Ovary (tissue), 7 donors: ENCODE measurements at regions not wholly inside any gene's neighbourhood (a gene's known extent, or its start where the extent isn't known, plus 50 kb on each side); places are given as distances from the start of the nearest gene placed in this dataset.
"Not testable (repeated sequence)": the region's sequence is repeated elsewhere in the genome, so short reads cannot be mapped to it uniquely, and the experiment has no call there.

Experiments used
- DNase-seq, 5 donors: peaks; one replicate each; pipeline ENCODE4 v3.0.0-alpha.2; 2019 to 2020
- H3K27ac ChIP-seq, 2 donors: fragments of 200-600 bp; one replicate each; pipeline versions ENCODE4 v1.5.1 to v1.8.0; 2019 to 2022
- H3K27me3 ChIP-seq: fragments of 200-600 bp; one replicate; pipeline ENCODE4 v1.8.0; 2022
- H3K36me3 ChIP-seq: fragments of 200-600 bp; sonication (generic); one replicate; pipeline ENCODE4 v1.5.1; 2019
- H3K4me1 ChIP-seq: one replicate; pipeline ENCODE4 v1.8.1; 2013; ENCODE audit warnings: mild to moderate bottlenecking, moderate library complexity; ENCODE audit not compliant: insufficient read depth
- H3K4me3 ChIP-seq: fragments of 200-600 bp; sonication (generic); one replicate; pipeline ENCODE4 v1.5.1; 2017
- H3K9me3 ChIP-seq, 2 donors: fragments of 200-600 bp in 1 of 2; sonication (generic) in 1 of 2; one replicate each; pipeline versions ENCODE4 v1.5.1 to v1.8.1; 2013 to 2019; ENCODE audit warnings: mild to moderate bottlenecking in 1 of 2, moderate library complexity in 1 of 2
- EP300 ChIP-seq: sonication (generic); formaldehyde crosslinking; IDR thresholded peaks from one replicate; pipeline ENCODE4 v1.6.1; 2017; ENCODE audit warnings: antibody characterized with exemption
- POLR2A ChIP-seq: fragments of 450-650 bp; IDR thresholded peaks from one replicate; pipeline ENCODE4 v1.6.1; 2017; ENCODE audit warnings: antibody characterized with exemption, mild to moderate bottlenecking, moderate library complexity
- WGBS, 3 donors: extraction: QIAGEN DNeasy Blood & Tissue Kit in 1 of 3; methylation state at CpG; one replicate each; pipeline versions ENCODE4 v1.1.5 to v1.1.7; 2013 to 2017; 5-methylcytosine and 5-hydroxymethylcytosine counted together
- intact Hi-C, 4 donors: fragments of 100-400 bp; cut with DNase I; formaldehyde crosslinking; loops; one replicate each; pipeline versions ENCODE4 v1.11.0 to v1.15.1; 2022 to 2023
- TF ChIP-seq, protein P1 (sequence below), 3 donors: fragments of 450-650 bp in 2 of 3; fragments of 200-600 bp in 1 of 3; IDR thresholded peaks; one replicate each; pipeline versions ENCODE4 v1.5.1 to v1.8.0; 2016 to 2022; ENCODE audit warnings: antibody characterized with exemption in 3 of 3, mild to moderate bottlenecking in 1 of 3
- donor health status: DM: no; HTN: no; CAD: no; lungs with moderate emphysema.
- donor health status: DM: no; HTN: no; CAD: no.
- donor health status: Bipolar disorder and iron deficiency.
- donor health status: DM: no; HTN: no; CAD: no.
- donor health status: DM: yes; HTN: yes; CAD: no.

DNA sequence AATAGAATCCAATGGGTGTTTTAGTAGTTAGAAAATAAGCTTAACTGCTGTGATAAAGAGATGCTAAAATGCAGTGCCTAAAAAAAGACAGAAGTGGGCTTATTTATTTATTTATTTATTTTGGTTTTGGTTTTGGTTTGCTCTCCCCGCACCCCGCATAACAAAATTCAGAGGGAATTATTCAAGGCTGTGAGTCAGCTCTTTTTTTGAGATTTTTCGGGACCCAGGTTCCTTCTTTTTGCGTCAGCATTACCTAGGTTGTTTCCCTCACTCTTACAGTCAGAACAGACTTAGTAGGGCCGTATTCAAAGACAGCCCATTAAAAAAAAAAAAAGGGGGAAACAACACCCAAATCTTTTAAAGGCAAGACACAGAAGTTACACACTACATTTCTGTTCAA is 1495.5 kb upstream of the ADGRL3 start:
- Histone ChIP-seq H3K4me3 (no peak overlapping the region), H3K27ac (no peak overlapping the region), H3K27me3 (no peaks in the 10 kb centered on the region), H3K9me3 (no peaks in the 10 kb centered on the region), H3K36me3 (no peaks in the 10 kb centered on the region), H3K4me1 (no peaks in the 10 kb centered on the region)
- TF ChIP-seq, protein P1, sequence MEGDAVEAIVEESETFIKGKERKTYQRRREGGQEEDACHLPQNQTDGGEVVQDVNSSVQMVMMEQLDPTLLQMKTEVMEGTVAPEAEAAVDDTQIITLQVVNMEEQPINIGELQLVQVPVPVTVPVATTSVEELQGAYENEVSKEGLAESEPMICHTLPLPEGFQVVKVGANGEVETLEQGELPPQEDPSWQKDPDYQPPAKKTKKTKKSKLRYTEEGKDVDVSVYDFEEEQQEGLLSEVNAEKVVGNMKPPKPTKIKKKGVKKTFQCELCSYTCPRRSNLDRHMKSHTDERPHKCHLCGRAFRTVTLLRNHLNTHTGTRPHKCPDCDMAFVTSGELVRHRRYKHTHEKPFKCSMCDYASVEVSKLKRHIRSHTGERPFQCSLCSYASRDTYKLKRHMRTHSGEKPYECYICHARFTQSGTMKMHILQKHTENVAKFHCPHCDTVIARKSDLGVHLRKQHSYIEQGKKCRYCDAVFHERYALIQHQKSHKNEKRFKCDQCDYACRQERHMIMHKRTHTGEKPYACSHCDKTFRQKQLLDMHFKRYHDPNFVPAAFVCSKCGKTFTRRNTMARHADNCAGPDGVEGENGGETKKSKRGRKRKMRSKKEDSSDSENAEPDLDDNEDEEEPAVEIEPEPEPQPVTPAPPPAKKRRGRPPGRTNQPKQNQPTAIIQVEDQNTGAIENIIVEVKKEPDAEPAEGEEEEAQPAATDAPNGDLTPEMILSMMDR (IDR thresholded peaks at IDR 0.05): no peak
- TF ChIP-seq POLR2A (no peak), EP300 (no peak)
- 79 to 84% (median 81%) methylated on average over 5 of the region's 5 CpGs for WGBS, 3 donors
- DNase-seq: no peak
- intact Hi-C loops: no loop called here

DNA sequence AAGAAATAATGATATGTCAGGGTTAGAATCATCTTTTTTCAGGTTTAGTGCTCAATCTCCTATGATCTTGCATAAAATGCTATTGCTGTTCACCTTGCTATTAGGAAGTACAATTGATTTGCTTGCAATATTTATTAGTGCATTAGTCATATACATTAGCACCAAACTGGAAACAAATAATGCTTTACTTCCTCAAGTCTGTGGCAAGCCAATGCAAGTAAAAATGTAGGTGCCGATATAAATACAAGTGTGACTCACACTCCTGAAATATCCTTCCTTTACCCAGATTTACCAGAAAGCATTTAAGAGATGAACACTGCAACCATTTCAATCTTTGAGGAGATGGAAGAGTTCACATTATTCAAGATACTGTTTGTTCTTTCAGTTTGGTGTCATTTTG is 1487.7 kb upstream of the ADGRL3 start:
- intact Hi-C loops: no loop called here
- H3K9me3 ChIP-seq: no peaks in the 10 kb centered on the region
- H3K27me3 ChIP-seq: no peaks in the 10 kb centered on the region
- no peaks in the 10 kb centered on the region for H3K36me3 ChIP-seq
- H3K4me3 ChIP-seq: no peak overlapping the region
- 88 to 95% (median 89%) methylated on average over 1 of the region's 1 CpG for WGBS, 3 donors
- H3K4me1 ChIP-seq: no peaks in the 10 kb centered on the region
- TF ChIP-seq EP300 (no peak), POLR2A (no peak)
- TF ChIP-seq, protein P1 (IDR thresholded peaks at IDR 0.05): no peak
- no peak for DNase-seq
- H3K27ac ChIP-seq: no peak overlapping the region

DNA sequence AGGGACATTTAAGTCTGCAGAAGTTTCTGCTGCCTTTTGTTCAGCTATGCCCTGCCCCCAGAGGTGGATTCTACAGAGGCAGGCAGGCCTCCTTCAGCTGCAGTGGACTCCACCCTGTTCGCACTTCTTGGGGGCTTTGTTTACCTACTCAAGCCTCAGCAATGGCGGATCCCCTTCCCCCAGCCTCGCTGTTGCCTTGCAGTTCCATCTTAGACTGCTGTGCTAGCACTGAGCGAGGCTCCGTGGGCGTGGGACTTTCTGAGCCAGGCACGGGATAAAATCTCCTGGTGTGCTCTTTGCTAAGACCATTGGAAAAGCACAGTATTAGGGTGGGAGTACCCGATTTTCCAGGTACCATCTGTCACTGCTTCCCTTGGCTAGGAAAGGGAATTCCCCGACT is 1475.8 kb upstream of the ADGRL3 start:
- H3K27me3 ChIP-seq, DNase-seq, H3K27ac ChIP-seq, H3K4me1 ChIP-seq, H3K4me3 ChIP-seq, intact Hi-C loops, H3K9me3 ChIP-seq, H3K36me3 ChIP-seq: not testable (repeated sequence)
- WGBS, 3 donors: 84 to 92% (median 91%) methylated on average over 9 of the region's 9 CpGs

DNA sequence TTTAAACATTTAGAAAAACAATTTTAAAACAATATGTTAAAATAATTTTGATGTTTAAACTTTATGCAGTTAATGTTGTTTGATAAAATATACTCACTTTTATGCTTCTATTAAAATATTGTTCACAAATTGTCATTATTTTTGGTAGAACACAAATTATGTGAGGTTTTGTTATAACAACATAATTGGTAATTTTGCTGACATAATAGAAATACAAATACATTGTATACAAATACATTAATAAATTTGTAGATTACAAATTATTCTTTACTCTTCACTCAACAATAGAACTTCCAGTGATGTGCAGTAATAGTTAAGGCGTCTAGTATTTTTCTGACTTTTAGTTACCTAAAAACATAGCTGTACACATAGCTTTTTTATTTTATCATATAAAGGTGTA is 1472.4 kb upstream of the ADGRL3 start:
- no peaks in the 10 kb centered on the region for H3K9me3 ChIP-seq
- 80 to 100% (median 88%) methylated on average over 1 of the region's 1 CpG for whole genome bisulfite sequencing, 3 donors
- intact Hi-C loops: no loop called here
- TF ChIP-seq EP300 (no peak), POLR2A (no peak)
- TF ChIP-seq, protein P1 (IDR thresholded peaks at IDR 0.05): no peak
- H3K27me3 ChIP-seq: no peaks in the 10 kb centered on the region
- no peak overlapping the region for H3K4me3 ChIP-seq
- no peak for DNase-seq
- H3K4me1 ChIP-seq: no peaks in the 10 kb centered on the region
- H3K36me3 ChIP-seq: no peaks in the 10 kb centered on the region
- no peak overlapping the region for H3K27ac ChIP-seq

DNA sequence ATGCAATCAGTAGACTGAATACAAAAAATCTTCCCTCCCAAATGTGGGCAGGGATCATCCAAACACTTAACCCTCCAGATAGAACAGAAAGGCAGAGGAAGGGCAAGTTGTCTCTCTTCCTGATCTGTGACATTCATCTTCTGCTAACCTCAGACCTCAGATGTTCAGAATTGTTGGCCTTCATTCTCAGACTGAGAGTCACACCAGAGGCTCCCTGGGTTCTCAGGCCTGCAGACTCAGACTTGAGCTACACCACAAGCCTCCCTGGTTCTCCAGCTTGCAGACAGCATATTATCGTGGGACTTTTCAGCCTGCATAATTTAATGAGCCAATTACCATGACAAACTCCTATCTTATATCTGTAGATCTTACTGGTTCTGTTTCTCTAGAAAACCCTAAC is 1471.6 kb upstream of the ADGRL3 start:
- Histone ChIP-seq H3K9me3 (no peaks in the 10 kb centered on the region), H3K4me3 (no peak overlapping the region), H3K27ac (no peak overlapping the region), H3K36me3 (no peaks in the 10 kb centered on the region), H3K4me1 (no peaks in the 10 kb centered on the region), H3K27me3 (no peaks in the 10 kb centered on the region)
- intact Hi-C loops: no loop called here
- TF ChIP-seq POLR2A (no peak), EP300 (no peak)
- TF ChIP-seq, protein P1 (IDR thresholded peaks at IDR 0.05): no peak
- no peak for DNase-seq
- WGBS, 3 donors: 62 to 69% (median 66%) methylated on average over 1 of the region's 1 CpG
